ENCODE measurements at regions not wholly inside any gene's neighbourhood (a gene's known extent, or its start where the extent isn't known, plus 50 kb on each side); places are given as distances from the start of the nearest gene placed in this dataset.

GRCh38 chr21:43298546-43299440 is 128.1 kb downstream of the SIK1 start:
- no peak for TF ChIP-seq CTCF (IDR thresholded peaks at IDR 0.05)
- H3K36me3 Mint-ChIP-seq (ENCODE audit: low read depth) = no peaks in the 10 kb centered on the region
- intact Hi-C loops (cut with micrococcal nuclease) = no loop called here
- DNase-seq (no peak), ATAC-seq (ENCODE audit: low read depth) (no peak)
- H3K4me1 Mint-ChIP-seq = peaks cover 40% of the 10 kb centered on the region
- H3K4me3 Mint-ChIP-seq = no peak overlapping the region
- H3K27me3 Mint-ChIP-seq = peaks cover 21% of the 10 kb centered on the region
- ChIA-PET POLR2A (no interaction called here), CTCF (no interaction called here)
- peak overlapping the region; percentile 32 for H3K27ac Mint-ChIP-seq
- peaks cover 3% of the 10 kb centered on the region for H3K9me3 Mint-ChIP-seq

DNA sequence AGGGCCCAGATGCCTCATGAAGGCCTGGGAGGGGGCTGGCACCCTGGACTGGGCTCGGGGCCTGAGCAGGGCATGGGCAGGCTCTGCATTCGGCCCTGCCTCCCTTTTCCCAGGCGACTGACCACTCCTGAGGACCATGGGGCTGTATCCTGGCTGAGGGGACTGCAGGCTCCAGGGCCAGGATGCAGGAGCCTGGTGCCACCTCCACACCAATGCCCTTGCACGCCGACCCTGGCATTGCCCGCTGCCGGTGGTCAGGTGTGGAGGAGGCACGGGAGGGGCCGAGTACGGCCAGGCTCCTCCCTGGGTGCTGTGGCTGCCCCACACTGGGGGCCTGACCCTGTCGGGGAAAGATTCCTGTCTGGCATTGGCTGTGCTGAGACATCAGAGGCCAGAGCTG is 128.9 kb downstream of the SIK1 start:
- Mint-ChIP-seq H3K27me3 (peaks cover 19% of the 10 kb centered on the region), H3K27ac (no peak overlapping the region), H3K36me3 (ENCODE audit: low read depth) (no peaks in the 10 kb centered on the region), H3K9me3 (peaks cover 3% of the 10 kb centered on the region), H3K4me1 (peaks cover 37% of the 10 kb centered on the region), H3K4me3 (no peak overlapping the region)
- ATAC-seq (ENCODE audit: low read depth) = no peak
- intact Hi-C loops (cut with micrococcal nuclease) = loop anchor here (2.0 kb wide), 1 partner anchor 21 kb away; no protein-coding TSS in a partner anchor
- no peak for DNase-seq
- TF ChIP-seq CTCF (IDR thresholded peaks at IDR 0.05) = no peak
- POLR2A ChIA-PET = no interaction called here
- CTCF ChIA-PET = no interaction called here

DNA sequence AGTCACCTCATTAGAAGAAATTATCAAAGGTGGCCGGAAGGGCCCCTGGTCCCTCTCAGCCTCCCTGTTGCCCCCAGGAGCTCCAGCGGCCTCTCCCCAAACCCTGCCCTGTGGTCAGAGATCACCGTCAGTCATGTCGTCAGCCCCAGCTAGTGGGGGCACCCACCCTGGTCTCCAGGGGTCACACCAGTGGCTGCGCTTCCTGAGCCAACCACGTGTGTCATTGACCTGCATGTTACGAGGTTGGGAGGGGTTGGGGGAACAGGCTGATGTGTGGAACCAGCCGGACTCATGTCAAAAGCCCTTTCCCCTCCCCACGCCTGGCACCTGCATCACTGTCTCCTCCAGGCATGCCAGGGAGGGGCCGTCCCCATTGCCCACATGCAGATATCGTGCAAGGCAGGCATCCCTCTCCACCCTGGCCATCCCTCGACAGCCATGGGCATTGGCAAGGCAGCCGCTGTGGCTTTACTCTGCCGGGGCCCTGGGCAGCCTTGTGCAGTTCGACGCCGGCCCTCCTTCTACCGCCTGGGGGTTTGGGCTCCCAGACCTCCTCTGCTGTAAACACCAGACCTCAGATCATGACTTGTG is 128.7 kb downstream of the CRYAA start:
- TF ChIP-seq CTCF (IDR thresholded peaks at IDR 0.05) = no peak
- intact Hi-C loops (cut with micrococcal nuclease) = loop anchor here (2.0 kb wide), 1 partner anchor 21 kb away; no protein-coding TSS in a partner anchor
- ChIA-PET POLR2A (no interaction called here), CTCF (no interaction called here)
- Mint-ChIP-seq H3K27me3 (peaks cover 20% of the 10 kb centered on the region), H3K4me3 (no peak overlapping the region), H3K27ac (no peak overlapping the region), H3K4me1 (peaks cover 37% of the 10 kb centered on the region), H3K36me3 (ENCODE audit: low read depth) (no peaks in the 10 kb centered on the region), H3K9me3 (peaks cover 3% of the 10 kb centered on the region)
- DNase-seq (no peak), ATAC-seq (ENCODE audit: low read depth) (no peak)

GRCh38 chr21:43295066-43295958 is 126.5 kb downstream of the CRYAA start:
- H3K4me1 Mint-ChIP-seq = peaks cover 42% of the 10 kb centered on the region
- H3K9me3 Mint-ChIP-seq = peaks cover 3% of the 10 kb centered on the region
- no peaks in the 10 kb centered on the region for H3K36me3 Mint-ChIP-seq (ENCODE audit: low read depth)
- DNase-seq (no peak), ATAC-seq (ENCODE audit: low read depth) (peak; percentile 67)
- CTCF ChIA-PET = no interaction called here
- intact Hi-C loops (cut with micrococcal nuclease) = no loop called here
- peaks cover 25% of the 10 kb centered on the region for H3K27me3 Mint-ChIP-seq
- no peak overlapping the region for H3K4me3 Mint-ChIP-seq
- TF ChIP-seq CTCF (IDR thresholded peaks at IDR 0.05) = no peak
- H3K27ac Mint-ChIP-seq = no peak overlapping the region
- POLR2A ChIA-PET = no interaction called here

Measured in activated B cell treated with CpG ODN at 0.5 μM for 24 hours (primary cell).